ENCODE measurements at regions not wholly inside any gene's neighbourhood (a gene's known extent, or its start where the extent isn't known, plus 50 kb on each side); places are given as distances from the start of the nearest gene placed in this dataset.
"Not testable (repeated sequence)": the region's sequence is repeated elsewhere in the genome, so short reads cannot be mapped to it uniquely, and the experiment has no call there.

DNA sequence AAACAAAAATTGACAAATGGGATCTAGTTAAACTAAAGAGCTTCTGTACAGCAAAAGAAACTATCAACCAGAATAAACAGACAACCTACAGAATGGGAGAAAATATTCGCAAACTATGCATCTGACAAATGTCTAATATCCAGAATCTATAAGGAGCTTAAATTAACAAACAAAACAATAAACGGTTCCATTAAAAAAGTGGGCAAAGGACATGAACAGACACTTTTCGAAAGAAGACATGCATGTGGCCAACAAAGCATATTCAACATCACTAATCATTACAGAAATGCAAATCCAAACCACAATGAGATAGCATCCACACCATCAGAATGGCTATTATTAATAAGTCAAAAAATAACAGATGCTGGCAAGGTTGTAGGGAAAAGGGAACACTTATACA, 50.5 kb upstream of the MED13L start:
- DNase-seq (ENCODE audit: low read depth in 2 of 2), result not testable (repeated sequence)

GRCh38 chr12:116331876-116332275, 54.4 kb upstream of the MED13L start:
- no peak for DNase-seq (ENCODE audit: low read depth in 2 of 2)

DNA sequence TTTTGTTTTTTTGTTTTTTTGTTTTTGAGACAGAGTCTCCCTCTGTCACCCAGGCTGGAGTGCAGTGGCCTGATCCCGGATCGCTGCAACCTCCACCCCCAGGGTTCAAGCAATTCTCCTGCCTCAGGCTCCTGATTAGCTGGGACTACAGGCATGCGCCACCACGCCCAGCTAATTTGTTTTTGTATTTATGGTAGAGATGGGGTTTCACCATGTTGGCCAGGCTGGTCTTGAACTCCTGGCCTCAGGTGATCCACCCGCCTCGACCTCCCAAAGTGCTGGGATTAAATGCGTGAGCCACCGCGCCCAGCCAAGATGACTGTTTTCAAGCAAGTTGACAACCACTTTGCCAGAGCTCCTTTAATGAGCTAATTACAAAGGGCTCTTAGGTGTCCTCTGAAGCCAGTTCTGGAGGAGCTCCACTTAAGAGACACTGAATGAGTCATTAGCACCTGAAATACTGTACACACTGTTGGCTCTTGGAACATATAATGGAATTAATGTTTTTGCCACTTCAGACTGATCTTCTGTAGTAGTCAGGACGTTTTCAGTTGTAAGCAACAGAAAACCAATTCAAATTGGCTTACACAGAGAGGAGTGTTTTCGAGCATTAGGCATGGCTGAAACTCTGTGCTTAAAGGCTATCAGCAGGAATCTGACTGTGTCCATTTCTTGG, 55.4 kb upstream of the MED13L start:
- no peak for DNase-seq (ENCODE audit: low read depth in 2 of 2)

GRCh38 chr12:116333402-116333801, 55.9 kb upstream of the MED13L start:
- DNase-seq (ENCODE audit: low read depth in 2 of 2), result no peak

- DNase-seq (ENCODE audit: low read depth in 2 of 2), result no peak
These were observed 59.1 kb upstream of the MED13L start for GRCh38 chr12:116336542-116337065.

- DNase-seq (ENCODE audit: low read depth in 2 of 2), result no peak
These were observed 59.8 kb upstream of the MED13L start for GRCh38 chr12:116337312-116337711.

- no peak for DNase-seq (ENCODE audit: low read depth in 2 of 2)
These were observed 60.8 kb upstream of the MED13L start for GRCh38 chr12:116338064-116338846.

- DNase-seq (ENCODE audit: low read depth in 2 of 2), result no peak
These were observed 61.6 kb upstream of the MED13L start for GRCh38 chr12:116339062-116339461.

DNA sequence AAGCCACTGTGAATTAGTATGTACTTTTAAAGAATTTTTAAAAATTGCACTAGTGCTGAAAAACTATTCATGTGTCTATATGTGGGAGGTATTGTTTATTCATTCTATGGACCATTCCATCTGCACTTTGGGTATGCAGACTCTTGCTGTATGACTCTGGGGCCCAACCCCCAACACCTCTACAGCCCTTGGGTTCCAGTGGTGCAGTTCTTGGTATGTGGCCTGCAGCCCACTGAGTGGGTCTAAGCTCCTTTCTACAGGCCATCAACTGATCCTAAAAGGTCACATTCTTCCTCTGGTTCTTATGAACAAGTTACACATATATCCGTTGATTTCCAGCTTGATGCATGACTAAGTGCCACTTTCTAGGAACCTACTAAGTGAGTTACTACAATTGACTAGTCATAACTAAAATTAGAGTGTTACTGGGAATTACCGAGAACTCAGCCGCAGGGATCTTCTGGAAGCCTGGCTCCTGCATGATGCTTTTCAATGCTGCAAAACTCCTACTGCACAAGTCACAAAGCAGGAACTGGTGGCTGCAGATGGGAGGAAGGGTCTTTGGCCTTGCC, 62.4 kb upstream of the MED13L start:
- DNase-seq (ENCODE audit: low read depth in 2 of 2), result no peak

DNA sequence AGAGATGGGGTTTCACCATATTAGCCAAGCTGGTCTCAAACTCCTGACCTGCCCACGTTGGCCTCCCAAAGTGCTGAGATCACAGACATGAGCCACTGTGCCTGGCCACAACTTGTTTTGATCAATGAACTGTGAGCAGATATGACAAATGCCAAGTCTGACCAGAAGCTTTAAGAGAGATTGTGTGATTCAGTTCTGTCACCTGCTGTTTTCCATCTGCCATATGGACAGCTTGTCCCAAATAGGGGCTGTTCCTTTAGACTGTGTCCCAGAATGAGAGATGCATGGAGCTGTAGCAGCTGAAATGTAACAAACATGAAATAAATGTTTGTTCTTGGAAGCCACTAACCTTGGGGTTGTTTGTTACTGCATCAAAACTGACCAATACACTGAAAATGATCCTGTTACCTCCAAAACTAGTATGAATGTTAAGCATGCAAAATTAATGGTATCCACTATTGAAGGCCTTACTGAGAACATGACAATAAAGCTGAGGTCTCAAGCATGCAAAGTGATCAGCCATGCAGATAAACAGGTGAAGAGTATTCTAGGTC, 65.9 kb upstream of the MED13L start:
- DNase-seq (ENCODE audit: low read depth in 2 of 2), result no peak

DNA sequence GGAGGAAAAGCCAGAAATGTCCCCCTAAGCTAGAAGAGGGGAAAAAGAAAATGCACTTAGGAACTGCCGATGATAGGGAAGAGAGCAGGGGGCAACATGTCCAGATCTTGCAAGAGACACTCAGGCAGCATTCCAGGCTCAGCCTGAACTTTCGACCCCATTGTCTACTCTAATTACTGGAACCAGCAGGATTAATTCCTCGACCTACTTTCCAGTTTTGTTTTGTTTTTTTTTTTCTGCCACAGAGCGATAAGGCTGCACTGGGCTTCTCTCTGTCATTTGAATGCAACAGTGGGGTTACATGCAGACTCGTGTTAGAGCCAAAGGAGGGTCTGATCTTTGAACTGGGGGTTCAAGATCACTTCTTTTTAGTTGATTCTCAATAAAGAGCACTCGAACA, 68.7 kb upstream of the MED13L start:
- DNase-seq (ENCODE audit: low read depth in 2 of 2), result no peak

GRCh38 chr12:116346741-116347140, 69.2 kb upstream of the MED13L start:
- DNase-seq (ENCODE audit: low read depth in 2 of 2), result no peak

DNA sequence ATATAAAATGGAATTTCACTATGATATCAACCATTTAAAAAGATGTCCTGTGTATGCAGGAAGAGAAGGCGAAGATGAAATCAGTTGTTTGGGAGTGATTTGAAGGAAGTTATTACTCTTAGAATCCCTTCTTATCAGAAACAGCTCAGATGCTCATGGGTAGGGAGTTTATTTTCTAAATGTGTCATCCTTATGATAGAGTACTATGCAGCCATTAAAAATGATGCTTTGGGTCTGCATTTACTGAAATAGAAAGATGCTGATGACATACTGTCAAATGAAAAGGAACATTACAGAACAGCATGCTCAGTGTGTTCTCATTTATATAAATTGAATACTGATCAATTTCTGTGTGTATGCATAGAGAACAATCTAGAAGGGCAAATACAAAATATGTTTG, 69.8 kb upstream of the MED13L start:
- no peak for DNase-seq (ENCODE audit: low read depth in 2 of 2)

DNA sequence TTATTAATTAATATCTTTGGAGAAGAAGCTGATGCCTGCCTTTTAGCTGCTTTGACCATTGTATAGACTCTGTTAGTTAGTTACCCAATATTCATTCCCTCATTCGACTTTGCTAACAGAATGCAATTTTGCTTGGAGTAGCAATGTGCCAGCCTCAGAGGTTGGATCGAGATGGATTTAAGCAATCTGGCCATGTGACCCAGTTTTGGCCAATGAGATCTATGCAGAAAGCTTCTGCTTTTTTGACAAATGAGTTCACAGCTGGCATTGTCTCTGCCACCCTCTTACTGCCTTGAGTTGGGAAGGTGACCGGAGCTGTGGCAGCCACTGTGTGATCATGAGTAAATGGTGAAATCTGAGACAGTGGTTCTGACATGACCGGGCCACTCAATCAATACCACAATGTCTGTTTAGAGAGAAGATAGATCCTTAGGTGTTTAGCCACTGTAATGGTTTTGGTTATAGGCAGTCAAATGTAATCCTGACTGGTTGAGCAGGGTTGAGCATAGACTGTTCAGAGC, 74.9 kb upstream of the MED13L start:
- no peak for DNase-seq (ENCODE audit: low read depth in 2 of 2)

- no peak for DNase-seq (ENCODE audit: low read depth in 2 of 2)
These were observed 76.5 kb upstream of the MED13L start for GRCh38 chr12:116353958-116354357.

GRCh38 chr12:116354534-116354933, 77.0 kb upstream of the MED13L start:
- DNase-seq (ENCODE audit: low read depth in 2 of 2), result no peak

DNA sequence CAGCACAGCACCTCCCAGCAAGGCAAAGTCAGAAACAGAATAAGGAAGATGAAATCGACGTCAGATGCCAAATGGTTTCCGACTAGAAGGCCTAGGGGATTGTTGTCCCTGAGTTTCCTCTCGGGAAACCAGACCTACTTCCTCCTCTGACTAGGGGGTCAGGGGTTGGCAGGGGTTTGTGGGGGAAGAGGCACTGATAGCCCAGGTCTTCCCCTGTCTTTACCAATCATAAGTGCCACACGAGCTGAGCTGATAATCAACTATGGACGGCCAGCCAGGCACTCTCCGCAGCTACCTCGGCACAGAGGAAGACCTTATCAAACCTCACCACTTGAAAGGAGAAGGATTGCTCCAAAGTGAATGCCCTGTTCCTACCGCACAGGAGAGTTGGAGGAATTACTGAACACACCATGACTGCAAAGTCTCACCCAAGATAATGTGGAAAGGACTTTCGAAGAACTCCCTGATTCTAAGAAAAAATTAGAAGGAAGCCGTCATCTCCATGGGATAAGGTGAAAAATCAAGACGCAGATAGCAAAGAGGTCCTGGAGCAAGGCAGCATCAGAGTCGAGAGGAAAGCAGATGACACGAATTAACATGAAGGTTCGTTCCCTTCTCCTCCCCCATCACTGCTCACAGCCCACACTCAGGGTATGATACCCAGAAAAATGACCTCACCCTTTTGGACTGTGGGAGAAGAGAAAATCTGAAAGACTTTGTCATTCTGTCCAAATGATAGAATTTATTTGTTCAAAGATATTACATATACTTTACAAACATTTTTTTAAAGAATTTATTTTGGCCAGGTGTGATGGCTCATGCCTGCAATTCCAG, 77.7 kb upstream of the MED13L start:
- DNase-seq (ENCODE audit: low read depth in 2 of 2), result no peak

DNA sequence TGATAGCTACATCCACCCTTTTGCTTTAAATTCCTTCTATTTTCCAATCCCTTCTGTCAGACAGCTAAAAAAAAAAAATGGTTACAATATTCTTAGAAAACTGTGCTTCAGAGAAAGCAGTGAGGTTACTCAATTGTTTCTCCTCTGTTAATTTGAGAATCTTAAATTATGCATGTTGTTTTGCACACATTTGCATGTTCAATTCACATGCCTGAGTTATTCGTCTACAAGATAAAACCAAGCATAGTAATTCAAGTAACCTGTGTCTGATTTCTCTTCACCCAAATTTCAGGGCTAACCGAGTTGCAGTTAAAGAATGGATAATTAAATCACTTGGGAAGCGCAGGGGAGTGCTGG, 81.0 kb upstream of the MED13L start:
- DNase-seq (ENCODE audit: low read depth in 2 of 2), result no peak

DNA sequence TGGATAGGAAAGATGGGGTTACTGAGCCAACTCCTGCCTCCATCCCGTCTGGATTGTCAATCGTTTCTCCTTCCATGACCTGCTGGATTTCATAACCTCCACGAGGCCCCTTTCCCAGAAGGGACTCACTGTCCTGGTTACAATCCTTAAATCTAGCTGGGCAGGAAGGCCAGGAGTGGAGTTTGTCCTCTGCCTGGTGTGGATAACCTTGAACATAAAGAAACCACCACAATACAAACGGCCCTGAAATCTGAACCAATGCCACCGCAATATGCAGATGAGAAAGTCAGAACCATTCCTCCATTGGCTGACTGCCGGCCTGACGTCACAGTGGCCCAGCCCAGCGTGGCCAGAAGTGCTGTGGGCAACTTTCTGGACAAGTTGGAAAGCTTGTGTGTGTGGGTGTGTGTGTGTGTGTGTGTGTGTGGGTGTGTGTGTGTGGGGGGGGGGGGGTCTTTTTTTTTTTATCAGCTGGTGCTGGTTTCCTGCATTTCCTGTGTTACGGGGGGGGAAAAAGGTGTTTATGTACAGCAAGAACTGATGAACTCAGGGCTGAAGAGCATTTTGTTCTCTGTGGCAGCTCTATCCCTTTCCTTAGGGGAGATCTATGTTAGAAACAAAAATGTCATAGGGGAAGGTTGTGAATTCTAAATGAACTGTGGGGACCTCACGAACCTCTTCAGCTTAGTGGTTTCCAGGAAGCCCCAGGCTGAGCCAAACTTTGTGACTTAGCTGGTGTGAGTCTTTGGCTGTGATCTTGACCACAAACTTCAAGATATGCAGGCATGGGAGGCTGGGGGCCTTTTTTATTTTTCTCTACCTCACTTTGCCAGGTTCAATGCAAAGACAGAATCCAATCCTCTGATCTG, 81.6 kb upstream of the MED13L start:
- DNase-seq (ENCODE audit: low read depth in 2 of 2), result peak; percentile 39 to 47

GRCh38 chr12:116360579-116361413, 83.3 kb upstream of the MED13L start:
- DNase-seq (ENCODE audit: low read depth in 2 of 2), result no peak

Measured in activated CD8-positive, alpha-beta memory T cell treated with anti-CD3 and anti-CD28 coated beads for 4 hours (primary cell).